ENCODE measurements at regions not wholly inside any gene's neighbourhood (a gene's known extent, or its start where the extent isn't known, plus 50 kb on each side); places are given as distances from the start of the nearest gene placed in this dataset.

DNA sequence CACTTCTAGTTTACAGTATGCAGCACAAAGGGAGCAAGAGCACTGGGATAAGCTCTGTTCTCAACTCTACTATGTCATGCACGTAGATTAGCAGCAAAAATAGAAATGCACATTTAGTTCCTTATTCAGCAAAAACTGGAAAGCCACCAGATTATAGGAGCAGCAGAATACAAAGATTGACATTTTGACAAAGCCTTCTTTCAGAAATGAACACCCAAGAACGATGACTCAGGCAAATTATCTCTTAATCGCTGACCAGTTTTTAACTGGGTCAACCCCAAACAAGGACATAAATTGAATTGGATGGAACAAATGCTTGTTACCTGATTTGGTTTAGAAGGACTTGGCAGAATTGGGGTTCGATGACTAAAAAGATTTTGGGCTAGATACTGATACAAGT is 775.3 kb upstream of the HS3ST1 start:
- H3K27me3 ChIP-seq (ENCODE audit: low read depth, low read length), result no peaks in the 10 kb centered on the region
- no peaks in the 10 kb centered on the region for H3K4me1 ChIP-seq (ENCODE audit: control insufficient read depth in 1 of 2, insufficient read depth in 2 of 2, low read length in 2 of 2)
- no peak overlapping the region for H3K27ac ChIP-seq (ENCODE audit: low read length)
- no peaks in the 10 kb centered on the region for H3K9me3 ChIP-seq (ENCODE audit: control insufficient read depth in 1 of 2, low read length in 2 of 2)
- H3K4me3 ChIP-seq (ENCODE audit: low read depth in 1 of 2, low read length in 2 of 2), result no peak overlapping the region
- no peaks in the 10 kb centered on the region for H3K36me3 ChIP-seq (ENCODE audit: control insufficient read depth in 1 of 2, insufficient read depth in 2 of 2, low read length in 2 of 2)

- H3K4me3 ChIP-seq (ENCODE audit: low read depth in 1 of 2, low read length in 2 of 2), result no peak overlapping the region
- H3K4me1 ChIP-seq (ENCODE audit: control insufficient read depth in 1 of 2, insufficient read depth in 2 of 2, low read length in 2 of 2), result no peaks in the 10 kb centered on the region
- H3K9me3 ChIP-seq (ENCODE audit: control insufficient read depth in 1 of 2, low read length in 2 of 2), result no peaks in the 10 kb centered on the region
- no peaks in the 10 kb centered on the region for H3K27me3 ChIP-seq (ENCODE audit: low read depth, low read length)
- no peaks in the 10 kb centered on the region for H3K36me3 ChIP-seq (ENCODE audit: control insufficient read depth in 1 of 2, insufficient read depth in 2 of 2, low read length in 2 of 2)
- no peak overlapping the region for H3K27ac ChIP-seq (ENCODE audit: low read length)
Measured at GRCh38 chr4:12200226-12200625, 771.5 kb upstream of the HS3ST1 start.

- H3K9me3 ChIP-seq (ENCODE audit: control insufficient read depth in 1 of 2, low read length in 2 of 2), result no peaks in the 10 kb centered on the region
- H3K4me3 ChIP-seq (ENCODE audit: low read depth in 1 of 2, low read length in 2 of 2), result no peak overlapping the region
- no peak overlapping the region for H3K27ac ChIP-seq (ENCODE audit: low read length)
- H3K4me1 ChIP-seq (ENCODE audit: control insufficient read depth in 1 of 2, insufficient read depth in 2 of 2, low read length in 2 of 2), result no peaks in the 10 kb centered on the region
- no peaks in the 10 kb centered on the region for H3K36me3 ChIP-seq (ENCODE audit: control insufficient read depth in 1 of 2, insufficient read depth in 2 of 2, low read length in 2 of 2)
- no peaks in the 10 kb centered on the region for H3K27me3 ChIP-seq (ENCODE audit: low read depth, low read length)
Measured at GRCh38 chr4:12186526-12186925, 757.8 kb upstream of the HS3ST1 start.

DNA sequence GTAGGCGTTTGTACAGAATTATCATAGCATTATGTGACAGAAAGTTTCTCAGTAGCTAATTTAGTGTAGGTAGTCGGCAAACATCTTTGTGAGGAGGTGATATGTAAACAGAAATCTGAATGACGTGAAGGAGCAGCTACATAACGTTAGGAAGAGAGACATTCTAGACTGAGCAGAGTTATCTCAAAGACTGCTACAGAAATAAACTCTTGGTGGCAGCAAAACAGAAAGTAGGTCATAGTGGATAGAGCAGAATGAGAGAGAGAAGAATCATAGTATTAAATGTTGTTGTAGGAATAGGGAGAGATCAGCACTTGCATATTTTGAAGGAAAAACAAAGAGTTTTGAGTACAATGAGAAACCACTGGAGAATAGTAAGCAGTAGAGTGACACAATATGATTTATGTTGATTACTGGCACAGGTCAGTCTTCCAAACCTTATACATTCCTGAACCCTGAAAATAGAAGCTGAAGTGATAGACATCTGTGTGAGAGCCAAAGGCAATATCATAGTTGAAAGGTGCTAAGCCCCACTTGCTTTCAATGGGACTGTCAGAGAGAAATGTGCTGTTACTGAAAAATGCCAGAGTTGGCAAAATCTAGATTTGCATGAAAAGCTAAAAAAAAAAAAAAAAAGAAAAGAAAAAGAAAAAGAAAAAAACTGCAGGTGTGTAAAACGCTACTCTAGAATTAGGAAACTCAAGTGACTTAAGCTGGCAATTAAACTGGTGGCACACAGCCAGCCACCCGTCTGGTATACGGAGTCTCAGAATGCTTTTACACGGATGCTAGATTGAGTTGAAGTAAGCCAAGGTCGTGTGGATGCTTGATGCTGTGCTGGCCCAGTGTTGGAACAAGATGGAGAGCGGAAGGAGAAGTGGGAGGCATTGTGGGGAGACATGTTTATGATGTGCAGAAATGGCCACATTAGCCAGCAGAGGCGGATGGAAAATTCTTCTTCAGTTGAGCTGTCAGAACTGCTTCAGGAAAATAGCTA is 750.2 kb upstream of the HS3ST1 start:
- H3K27me3 ChIP-seq (ENCODE audit: low read depth, low read length), result no peaks in the 10 kb centered on the region
- H3K9me3 ChIP-seq (ENCODE audit: control insufficient read depth in 1 of 2, low read length in 2 of 2), result no peaks in the 10 kb centered on the region
- H3K27ac ChIP-seq (ENCODE audit: low read length), result no peak overlapping the region
- H3K36me3 ChIP-seq (ENCODE audit: control insufficient read depth in 1 of 2, insufficient read depth in 2 of 2, low read length in 2 of 2), result no peaks in the 10 kb centered on the region
- no peaks in the 10 kb centered on the region for H3K4me1 ChIP-seq (ENCODE audit: control insufficient read depth in 1 of 2, insufficient read depth in 2 of 2, low read length in 2 of 2)
- no peak overlapping the region for H3K4me3 ChIP-seq (ENCODE audit: low read depth in 1 of 2, low read length in 2 of 2)

- H3K9me3 ChIP-seq (ENCODE audit: control insufficient read depth in 1 of 2, low read length in 2 of 2), result no peaks in the 10 kb centered on the region
- no peaks in the 10 kb centered on the region for H3K27me3 ChIP-seq (ENCODE audit: low read depth, low read length)
- H3K4me1 ChIP-seq (ENCODE audit: control insufficient read depth in 1 of 2, insufficient read depth in 2 of 2, low read length in 2 of 2), result no peaks in the 10 kb centered on the region
- H3K27ac ChIP-seq (ENCODE audit: low read length), result no peak overlapping the region
- no peak overlapping the region for H3K4me3 ChIP-seq (ENCODE audit: low read depth in 1 of 2, low read length in 2 of 2)
- no peaks in the 10 kb centered on the region for H3K36me3 ChIP-seq (ENCODE audit: control insufficient read depth in 1 of 2, insufficient read depth in 2 of 2, low read length in 2 of 2)
Measured at GRCh38 chr4:12177416-12177815, 748.7 kb upstream of the HS3ST1 start.

DNA sequence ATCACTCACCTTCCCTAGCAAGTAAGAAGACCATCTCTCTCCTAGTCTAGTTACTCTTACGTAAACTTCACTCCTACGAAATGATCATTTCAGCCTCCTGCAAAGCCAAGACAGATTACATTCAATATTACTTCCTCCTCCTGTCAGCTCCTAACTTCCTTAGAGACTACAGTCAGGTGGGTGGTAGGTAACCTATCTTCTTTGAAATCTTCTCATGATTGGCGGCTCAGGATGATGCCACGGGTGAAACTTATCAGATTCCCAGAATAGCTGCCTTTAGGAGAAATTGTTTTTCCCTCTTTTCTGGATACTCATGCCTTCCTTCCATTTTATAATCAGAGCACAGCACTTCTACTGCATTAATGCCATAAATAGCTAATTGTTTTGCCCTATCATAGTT is 744.8 kb upstream of the HS3ST1 start:
- Histone ChIP-seq H3K9me3 (ENCODE audit: control insufficient read depth in 1 of 2, low read length in 2 of 2) (no peaks in the 10 kb centered on the region), H3K36me3 (ENCODE audit: control insufficient read depth in 1 of 2, insufficient read depth in 2 of 2, low read length in 2 of 2) (no peaks in the 10 kb centered on the region), H3K4me1 (ENCODE audit: control insufficient read depth in 1 of 2, insufficient read depth in 2 of 2, low read length in 2 of 2) (no peaks in the 10 kb centered on the region), H3K27me3 (ENCODE audit: low read depth, low read length) (no peaks in the 10 kb centered on the region), H3K4me3 (ENCODE audit: low read depth in 1 of 2, low read length in 2 of 2) (no peak overlapping the region), H3K27ac (ENCODE audit: low read length) (no peak overlapping the region)

GRCh38 chr4:12172198-12172973 is 743.7 kb upstream of the HS3ST1 start:
- no peaks in the 10 kb centered on the region for H3K9me3 ChIP-seq (ENCODE audit: control insufficient read depth in 1 of 2, low read length in 2 of 2)
- H3K36me3 ChIP-seq (ENCODE audit: control insufficient read depth in 1 of 2, insufficient read depth in 2 of 2, low read length in 2 of 2), result no peaks in the 10 kb centered on the region
- no peak overlapping the region for H3K27ac ChIP-seq (ENCODE audit: low read length)
- H3K4me3 ChIP-seq (ENCODE audit: low read depth in 1 of 2, low read length in 2 of 2), result no peak overlapping the region
- no peaks in the 10 kb centered on the region for H3K4me1 ChIP-seq (ENCODE audit: control insufficient read depth in 1 of 2, insufficient read depth in 2 of 2, low read length in 2 of 2)
- H3K27me3 ChIP-seq (ENCODE audit: low read depth, low read length), result no peaks in the 10 kb centered on the region

GRCh38 chr4:12170308-12170707 is 741.6 kb upstream of the HS3ST1 start:
- Histone ChIP-seq H3K27ac (ENCODE audit: low read length) (no peak overlapping the region), H3K4me1 (ENCODE audit: control insufficient read depth in 1 of 2, insufficient read depth in 2 of 2, low read length in 2 of 2) (no peaks in the 10 kb centered on the region), H3K36me3 (ENCODE audit: control insufficient read depth in 1 of 2, insufficient read depth in 2 of 2, low read length in 2 of 2) (no peaks in the 10 kb centered on the region), H3K27me3 (ENCODE audit: low read depth, low read length) (no peaks in the 10 kb centered on the region), H3K4me3 (ENCODE audit: low read depth in 1 of 2, low read length in 2 of 2) (no peak overlapping the region), H3K9me3 (ENCODE audit: control insufficient read depth in 1 of 2, low read length in 2 of 2) (no peaks in the 10 kb centered on the region)

- H3K9me3 ChIP-seq (ENCODE audit: control insufficient read depth in 1 of 2, low read length in 2 of 2), result no peaks in the 10 kb centered on the region
- no peaks in the 10 kb centered on the region for H3K27me3 ChIP-seq (ENCODE audit: low read depth, low read length)
Measured at GRCh38 chr4:12165616-12166015, 736.9 kb upstream of the HS3ST1 start.

GRCh38 chr4:12146339-12146738 is 717.6 kb upstream of the HS3ST1 start:
- Histone ChIP-seq H3K27ac (ENCODE audit: low read length) (no peak overlapping the region), H3K9me3 (ENCODE audit: control insufficient read depth in 1 of 2, low read length in 2 of 2) (peaks cover 0 to 12% of the 10 kb centered on the region in 2 donors), H3K4me3 (ENCODE audit: low read depth in 1 of 2, low read length in 2 of 2) (no peak overlapping the region), H3K36me3 (ENCODE audit: control insufficient read depth in 1 of 2, insufficient read depth in 2 of 2, low read length in 2 of 2) (no peaks in the 10 kb centered on the region), H3K27me3 (ENCODE audit: low read depth, low read length) (no peaks in the 10 kb centered on the region), H3K4me1 (ENCODE audit: control insufficient read depth in 1 of 2, insufficient read depth in 2 of 2, low read length in 2 of 2) (no peaks in the 10 kb centered on the region)

More at GRCh38 chr4:12165616-12166015, 736.9 kb upstream of the HS3ST1 start:
- Histone ChIP-seq H3K27ac (ENCODE audit: low read length) (no peak overlapping the region), H3K4me3 (ENCODE audit: low read depth in 1 of 2, low read length in 2 of 2) (no peak overlapping the region), H3K36me3 (ENCODE audit: control insufficient read depth in 1 of 2, insufficient read depth in 2 of 2, low read length in 2 of 2) (no peaks in the 10 kb centered on the region), H3K4me1 (ENCODE audit: control insufficient read depth in 1 of 2, insufficient read depth in 2 of 2, low read length in 2 of 2) (no peaks in the 10 kb centered on the region)

- Histone ChIP-seq H3K4me3 (ENCODE audit: low read depth in 1 of 2, low read length in 2 of 2) (no peak overlapping the region), H3K27me3 (ENCODE audit: low read depth, low read length) (no peaks in the 10 kb centered on the region), H3K4me1 (ENCODE audit: control insufficient read depth in 1 of 2, insufficient read depth in 2 of 2, low read length in 2 of 2) (no peaks in the 10 kb centered on the region), H3K9me3 (ENCODE audit: control insufficient read depth in 1 of 2, low read length in 2 of 2) (peaks cover 0 to 8% of the 10 kb centered on the region in 2 donors), H3K27ac (ENCODE audit: low read length) (no peak overlapping the region), H3K36me3 (ENCODE audit: control insufficient read depth in 1 of 2, insufficient read depth in 2 of 2, low read length in 2 of 2) (no peaks in the 10 kb centered on the region)
Measured at GRCh38 chr4:12145768-12146167, 717.1 kb upstream of the HS3ST1 start.
